ENCODE measurements at regions not wholly inside any gene's neighbourhood (a gene's known extent, or its start where the extent isn't known, plus 50 kb on each side); places are given as distances from the start of the nearest gene placed in this dataset.

GRCh38 chr13:88675347-88675996, 1004.3 kb downstream of the SLITRK5 start:
- Histone ChIP-seq H3K9me3 (ENCODE audit: low read depth) (no peaks in the 10 kb centered on the region), H3F3A (ENCODE audit: low read depth) (no peaks in the 10 kb centered on the region), H3K9ac (no peak overlapping the region), H3K4me3 (no peak overlapping the region), H3K4me2 (no peak overlapping the region), H3K79me2 (ENCODE audit: low read depth) (no peaks in the 10 kb centered on the region), H3K36me3 (no peaks in the 10 kb centered on the region), H4K20me1 (ENCODE audit: low read depth) (no peaks in the 10 kb centered on the region), H3K27ac (no peak overlapping the region), H2AFZ (replicated peaks) (no peak overlapping the region), H3K27me3 (no peaks in the 10 kb centered on the region), H3K4me1 (no peaks in the 10 kb centered on the region)
- no peak overlapping the region for H3K27ac Mint-ChIP-seq
- no peaks in the 10 kb centered on the region for H3K27me3 Mint-ChIP-seq (ENCODE audit: insufficient read depth, low read depth)
- H3K9me3 Mint-ChIP-seq: no peaks in the 10 kb centered on the region
- TF ChIP-seq CTCF (IDR thresholded peaks at IDR 0.05) (no peak), EZH2 (IDR thresholded peaks at IDR 0.05) (no peak), EZH2phosphoT487 (IDR thresholded peaks at IDR 0.05) (no peak)
- no peaks in the 10 kb centered on the region for H3K4me1 Mint-ChIP-seq
- no peak for DNase-seq (ENCODE audit: low spot score)
- H3K36me3 Mint-ChIP-seq: no peaks in the 10 kb centered on the region
- no peak overlapping the region for H3K4me3 Mint-ChIP-seq

GRCh38 chr13:88676016-88676415, 1004.8 kb downstream of the SLITRK5 start:
- no peaks in the 10 kb centered on the region for H3K4me1 ChIP-seq
- no peak overlapping the region for H3K4me3 ChIP-seq
- H3F3A ChIP-seq (ENCODE audit: low read depth): no peaks in the 10 kb centered on the region
- DNase-seq (ENCODE audit: low spot score): no peak
- H3K9ac ChIP-seq: no peak overlapping the region
- no peaks in the 10 kb centered on the region for H3K36me3 Mint-ChIP-seq
- H3K9me3 Mint-ChIP-seq: no peaks in the 10 kb centered on the region
- no peaks in the 10 kb centered on the region for H3K36me3 ChIP-seq
- H3K4me3 Mint-ChIP-seq: no peak overlapping the region
- no peak overlapping the region for H3K27ac Mint-ChIP-seq
- H4K20me1 ChIP-seq (ENCODE audit: low read depth): no peaks in the 10 kb centered on the region
- TF ChIP-seq EZH2phosphoT487 (IDR thresholded peaks at IDR 0.05) (no peak), CTCF (IDR thresholded peaks at IDR 0.05) (no peak), EZH2 (IDR thresholded peaks at IDR 0.05) (no peak)
- no peaks in the 10 kb centered on the region for H3K27me3 Mint-ChIP-seq (ENCODE audit: insufficient read depth, low read depth)
- no peak overlapping the region for H3K4me2 ChIP-seq
- no peaks in the 10 kb centered on the region for H3K4me1 Mint-ChIP-seq
- no peaks in the 10 kb centered on the region for H3K79me2 ChIP-seq (ENCODE audit: low read depth)
- no peak overlapping the region for H3K27ac ChIP-seq
- no peaks in the 10 kb centered on the region for H3K9me3 ChIP-seq (ENCODE audit: low read depth)
- H3K27me3 ChIP-seq: no peaks in the 10 kb centered on the region
- no peak overlapping the region for H2AFZ ChIP-seq (replicated peaks)

DNA sequence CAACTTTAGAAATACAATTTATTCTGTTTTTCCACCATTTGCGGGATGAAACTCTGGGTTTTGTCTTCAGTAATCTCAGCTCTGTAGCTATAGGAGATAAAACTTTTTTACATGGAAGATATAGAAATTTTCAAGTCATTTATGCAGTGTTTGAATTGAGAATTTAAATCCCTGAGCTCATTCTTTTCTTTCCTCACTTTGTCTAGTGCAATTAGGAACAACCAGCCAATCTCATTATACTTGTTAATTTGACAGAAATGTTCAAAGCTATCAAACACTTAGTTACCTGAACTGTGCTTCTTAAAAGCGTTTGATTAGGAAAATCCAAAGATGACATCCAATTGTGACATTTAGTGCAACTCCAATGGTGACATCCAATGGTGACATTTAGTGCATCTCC, 1014.3 kb downstream of the SLITRK5 start:
- H3F3A ChIP-seq (ENCODE audit: low read depth): no peaks in the 10 kb centered on the region
- Mint-ChIP-seq H3K27me3 (ENCODE audit: insufficient read depth, low read depth) (no peaks in the 10 kb centered on the region), H3K4me3 (no peak overlapping the region), H3K27ac (no peak overlapping the region), H3K36me3 (no peaks in the 10 kb centered on the region), H3K9me3 (no peaks in the 10 kb centered on the region), H3K4me1 (no peaks in the 10 kb centered on the region)
- H3K9ac ChIP-seq: no peak overlapping the region
- no peak overlapping the region for H3K27ac ChIP-seq
- H3K36me3 ChIP-seq: no peaks in the 10 kb centered on the region
- no peaks in the 10 kb centered on the region for H3K79me2 ChIP-seq (ENCODE audit: low read depth)
- H3K4me2 ChIP-seq: no peak overlapping the region
- no peak overlapping the region for H3K4me3 ChIP-seq
- H4K20me1 ChIP-seq (ENCODE audit: low read depth): no peaks in the 10 kb centered on the region
- no peak for TF ChIP-seq EZH2phosphoT487 (IDR thresholded peaks at IDR 0.05)
- TF ChIP-seq EZH2 (IDR thresholded peaks at IDR 0.05): no peak
- no peak for TF ChIP-seq CTCF (IDR thresholded peaks at IDR 0.05)
- no peaks in the 10 kb centered on the region for H3K4me1 ChIP-seq
- no peak for DNase-seq (ENCODE audit: low spot score)
- H3K27me3 ChIP-seq: no peaks in the 10 kb centered on the region
- no peaks in the 10 kb centered on the region for H3K9me3 ChIP-seq (ENCODE audit: low read depth)
- H2AFZ ChIP-seq (replicated peaks): no peak overlapping the region

Data from neural progenitor cell (in vitro differentiated cells).